ENCODE measurements at regions not wholly inside any gene's neighbourhood (a gene's known extent, or its start where the extent isn't known, plus 50 kb on each side); places are given as distances from the start of the nearest gene placed in this dataset.

- Mint-ChIP-seq H3K27ac (ENCODE audit: unreplicated experiment) (no peak overlapping the region), H3K4me3 (ENCODE audit: unreplicated experiment) (no peak overlapping the region), H3K4me1 (ENCODE audit: low read depth) (no peaks in the 10 kb centered on the region), H3K36me3 (ENCODE audit: low read depth) (no peaks in the 10 kb centered on the region), H3K27me3 (ENCODE audit: low read depth) (no peaks in the 10 kb centered on the region), H3K9me3 (ENCODE audit: low read depth) (no peaks in the 10 kb centered on the region)
- TF ChIP-seq, protein P1, sequence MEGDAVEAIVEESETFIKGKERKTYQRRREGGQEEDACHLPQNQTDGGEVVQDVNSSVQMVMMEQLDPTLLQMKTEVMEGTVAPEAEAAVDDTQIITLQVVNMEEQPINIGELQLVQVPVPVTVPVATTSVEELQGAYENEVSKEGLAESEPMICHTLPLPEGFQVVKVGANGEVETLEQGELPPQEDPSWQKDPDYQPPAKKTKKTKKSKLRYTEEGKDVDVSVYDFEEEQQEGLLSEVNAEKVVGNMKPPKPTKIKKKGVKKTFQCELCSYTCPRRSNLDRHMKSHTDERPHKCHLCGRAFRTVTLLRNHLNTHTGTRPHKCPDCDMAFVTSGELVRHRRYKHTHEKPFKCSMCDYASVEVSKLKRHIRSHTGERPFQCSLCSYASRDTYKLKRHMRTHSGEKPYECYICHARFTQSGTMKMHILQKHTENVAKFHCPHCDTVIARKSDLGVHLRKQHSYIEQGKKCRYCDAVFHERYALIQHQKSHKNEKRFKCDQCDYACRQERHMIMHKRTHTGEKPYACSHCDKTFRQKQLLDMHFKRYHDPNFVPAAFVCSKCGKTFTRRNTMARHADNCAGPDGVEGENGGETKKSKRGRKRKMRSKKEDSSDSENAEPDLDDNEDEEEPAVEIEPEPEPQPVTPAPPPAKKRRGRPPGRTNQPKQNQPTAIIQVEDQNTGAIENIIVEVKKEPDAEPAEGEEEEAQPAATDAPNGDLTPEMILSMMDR (IDR thresholded peaks at IDR 0.05): no peak
- no peak for DNase-seq (ENCODE audit: low spot score)
These were observed 813.9 kb upstream of the CNTNAP5 start for GRCh38 chr2:123211181-123211580.

DNA sequence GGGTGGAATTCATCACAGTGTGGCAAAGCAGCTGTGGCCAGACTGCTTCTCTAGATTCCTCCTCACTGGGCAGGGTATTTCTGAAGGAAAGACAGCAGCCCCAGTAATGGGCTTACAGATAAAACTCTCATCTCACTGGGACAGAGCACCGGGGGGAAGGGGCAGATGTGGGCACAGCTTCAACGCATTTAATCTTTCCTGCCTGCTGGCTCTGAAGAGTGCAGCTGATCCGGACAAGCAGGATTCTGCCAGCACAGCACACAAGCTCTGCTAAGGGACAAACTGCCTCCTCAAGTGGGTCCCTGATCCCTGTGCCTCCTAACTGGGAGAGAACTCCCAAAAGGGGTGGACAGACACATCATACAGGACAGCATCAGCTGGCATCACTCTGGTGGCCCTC is 779.9 kb upstream of the CNTNAP5 start:
- peaks cover 19% of the 10 kb centered on the region for H3K9me3 Mint-ChIP-seq (ENCODE audit: low read depth)
- no peak overlapping the region for H3K27ac Mint-ChIP-seq (ENCODE audit: unreplicated experiment)
- DNase-seq (ENCODE audit: low spot score): peak; percentile 28
- peaks cover 2% of the 10 kb centered on the region for H3K27me3 Mint-ChIP-seq (ENCODE audit: low read depth)
- TF ChIP-seq, protein P1 (IDR thresholded peaks at IDR 0.05): no peak
- H3K4me3 Mint-ChIP-seq (ENCODE audit: unreplicated experiment): no peak overlapping the region
- H3K36me3 Mint-ChIP-seq (ENCODE audit: low read depth): peaks cover 3% of the 10 kb centered on the region
- no peaks in the 10 kb centered on the region for H3K4me1 Mint-ChIP-seq (ENCODE audit: low read depth)

DNA sequence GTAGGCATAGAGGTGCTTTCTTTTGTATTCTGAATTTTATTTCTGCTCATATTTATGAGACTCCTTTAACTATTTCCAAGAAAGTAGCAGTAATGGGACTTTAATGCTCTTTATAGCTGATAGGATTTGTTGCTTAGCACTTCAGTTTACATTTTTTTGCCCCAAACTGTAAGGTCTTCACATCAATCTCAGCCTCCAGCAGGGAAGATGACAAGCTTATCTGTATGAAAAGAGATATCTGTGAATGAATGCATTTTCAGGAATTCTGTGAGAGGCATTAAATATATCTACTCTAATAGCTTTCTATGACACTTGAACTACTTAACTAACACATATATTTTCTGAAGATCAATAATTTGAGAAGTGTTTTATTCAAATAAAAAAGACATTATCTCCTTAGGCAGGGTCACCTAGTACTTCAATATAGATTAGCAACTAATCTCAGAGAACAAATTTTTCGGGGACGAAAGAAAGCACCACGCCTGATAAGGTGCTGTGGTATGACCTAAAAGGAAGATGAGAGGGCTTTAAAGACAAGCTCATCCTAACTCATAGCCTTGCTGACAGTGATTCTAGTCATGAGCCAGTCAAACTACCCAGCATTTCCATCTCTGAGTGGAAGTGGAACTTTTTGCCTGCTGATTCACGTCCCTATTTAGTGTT is 766.1 kb upstream of the CNTNAP5 start:
- Mint-ChIP-seq H3K4me3 (ENCODE audit: unreplicated experiment) (no peak overlapping the region), H3K36me3 (ENCODE audit: low read depth) (no peaks in the 10 kb centered on the region), H3K4me1 (ENCODE audit: low read depth) (no peaks in the 10 kb centered on the region), H3K27me3 (ENCODE audit: low read depth) (no peaks in the 10 kb centered on the region), H3K27ac (ENCODE audit: unreplicated experiment) (no peak overlapping the region), H3K9me3 (ENCODE audit: low read depth) (peaks cover 4% of the 10 kb centered on the region)
- TF ChIP-seq, protein P1 (IDR thresholded peaks at IDR 0.05): no peak
- DNase-seq (ENCODE audit: low spot score): no peak

- peaks cover 4% of the 10 kb centered on the region for H3K9me3 Mint-ChIP-seq (ENCODE audit: low read depth)
- no peaks in the 10 kb centered on the region for H3K4me1 Mint-ChIP-seq (ENCODE audit: low read depth)
- no peaks in the 10 kb centered on the region for H3K27me3 Mint-ChIP-seq (ENCODE audit: low read depth)
- TF ChIP-seq, protein P1 (IDR thresholded peaks at IDR 0.05): no peak
- no peaks in the 10 kb centered on the region for H3K36me3 Mint-ChIP-seq (ENCODE audit: low read depth)
- H3K27ac Mint-ChIP-seq (ENCODE audit: unreplicated experiment): no peak overlapping the region
- H3K4me3 Mint-ChIP-seq (ENCODE audit: unreplicated experiment): no peak overlapping the region
- DNase-seq (ENCODE audit: low spot score): no peak
These were observed 762.2 kb upstream of the CNTNAP5 start for GRCh38 chr2:123262856-123263255.

- no peak overlapping the region for H3K4me3 Mint-ChIP-seq (ENCODE audit: unreplicated experiment)
- DNase-seq (ENCODE audit: low spot score): no peak
- TF ChIP-seq, protein P1 (IDR thresholded peaks at IDR 0.05): no peak
- H3K9me3 Mint-ChIP-seq (ENCODE audit: low read depth): peaks cover 5% of the 10 kb centered on the region
- peaks cover 2% of the 10 kb centered on the region for H3K36me3 Mint-ChIP-seq (ENCODE audit: low read depth)
- H3K4me1 Mint-ChIP-seq (ENCODE audit: low read depth): no peaks in the 10 kb centered on the region
- no peaks in the 10 kb centered on the region for H3K27me3 Mint-ChIP-seq (ENCODE audit: low read depth)
- H3K27ac Mint-ChIP-seq (ENCODE audit: unreplicated experiment): no peak overlapping the region
These were observed 741.7 kb upstream of the CNTNAP5 start for GRCh38 chr2:123283431-123283830.

Measured in chondrocyte (in vitro differentiated cells).